HL-60/S4 (cell line): ENCODE measurements at regions not wholly inside any gene's neighbourhood (a gene's known extent, or its start where the extent isn't known, plus 50 kb on each side); places are given as distances from the start of the nearest gene placed in this dataset.

Experiments used
- in situ Hi-C: fragments of 300-500 bp; cut with MboI; formaldehyde crosslinking; loops from 2 replicates; pipeline ENCODE4 v1.14.3; 2022; ENCODE audit warnings: low sequenced_read_pairs

- in situ Hi-C loops = no loop called here
Observed at GRCh38 chr2:105625632-105626031, 119.1 kb upstream of the NCK2 start.

GRCh38 chr2:105621038-105621437, 123.7 kb upstream of the NCK2 start:
- in situ Hi-C loops = no loop called here

- in situ Hi-C loops = no loop called here
Observed at GRCh38 chr2:105618351-105618659, 126.4 kb upstream of the NCK2 start.

GRCh38 chr2:105617631-105618350, 126.9 kb upstream of the NCK2 start:
- in situ Hi-C loops = no loop called here

- in situ Hi-C loops = no loop called here
Observed at GRCh38 chr2:105615305-105615704, 129.4 kb upstream of the NCK2 start.

- in situ Hi-C loops = no loop called here
Observed at GRCh38 chr2:105611811-105612424, 132.8 kb upstream of the NCK2 start.

GRCh38 chr2:105611333-105611637, 133.4 kb upstream of the NCK2 start:
- in situ Hi-C loops = no loop called here

- in situ Hi-C loops = no loop called here
Observed at GRCh38 chr2:105610576-105611332, 134.0 kb upstream of the NCK2 start.

- in situ Hi-C loops = no loop called here
Observed at GRCh38 chr2:105609746-105610402, 134.8 kb upstream of the NCK2 start.

- in situ Hi-C loops = no loop called here
Observed at GRCh38 chr2:105607920-105608504, 136.7 kb upstream of the NCK2 start.

- in situ Hi-C loops = no loop called here
Observed at GRCh38 chr2:105606081-105606480, 138.6 kb upstream of the NCK2 start.

- in situ Hi-C loops = no loop called here
Observed at GRCh38 chr2:105604938-105605337, 139.8 kb upstream of the NCK2 start.

GRCh38 chr2:105600949-105601794, 143.5 kb upstream of the NCK2 start:
- in situ Hi-C loops = no loop called here

- in situ Hi-C loops = no loop called here
Observed at GRCh38 chr2:105600602-105600948, 144.1 kb upstream of the NCK2 start.

GRCh38 chr2:105600037-105600442, 144.7 kb upstream of the NCK2 start:
- in situ Hi-C loops = no loop called here

GRCh38 chr2:105598829-105599698, 145.6 kb upstream of the NCK2 start:
- in situ Hi-C loops = no loop called here

- in situ Hi-C loops = no loop called here
Observed at GRCh38 chr2:105597806-105598803, 146.6 kb upstream of the NCK2 start.

- in situ Hi-C loops = no loop called here
Observed at GRCh38 chr2:105597011-105597805, 147.5 kb upstream of the NCK2 start.
